ENCODE measurements at regions not wholly inside any gene's neighbourhood (a gene's known extent, or its start where the extent isn't known, plus 50 kb on each side); places are given as distances from the start of the nearest gene placed in this dataset.

DNA sequence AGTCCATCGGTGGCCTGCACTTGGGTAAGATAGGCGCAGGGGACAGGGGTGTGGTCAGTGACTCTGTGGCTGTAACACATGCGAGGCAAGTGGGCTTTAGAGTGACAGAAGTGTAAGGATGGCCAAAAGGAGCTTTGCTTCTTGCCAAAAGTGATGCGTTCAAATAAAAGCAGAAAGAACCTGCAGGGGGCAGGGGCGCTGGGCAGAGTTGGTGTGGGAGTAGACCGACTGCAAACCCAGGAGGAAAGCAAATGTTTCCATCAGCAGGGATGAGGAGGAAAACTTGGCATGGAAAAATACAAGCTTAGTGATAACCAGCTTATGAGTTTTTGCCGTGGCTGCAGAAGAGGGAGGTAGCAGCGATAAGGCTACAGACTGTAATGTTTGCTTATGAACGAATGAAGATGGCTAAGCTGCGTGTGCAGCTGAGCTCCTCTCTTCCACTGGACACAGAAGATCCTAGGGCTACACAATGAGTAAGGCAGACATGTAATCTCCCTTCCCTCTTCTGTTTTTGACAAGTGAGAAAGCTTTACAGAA lies 149.4 kb downstream of the WNT5A start:
- DNase-seq (ENCODE audit: low spot score), result no peak
- in situ Hi-C loops (cut with MboI; ENCODE audit: low sequenced_read_pairs, unreplicated experiment), result no loop called here
- TF ChIP-seq, protein P1, sequence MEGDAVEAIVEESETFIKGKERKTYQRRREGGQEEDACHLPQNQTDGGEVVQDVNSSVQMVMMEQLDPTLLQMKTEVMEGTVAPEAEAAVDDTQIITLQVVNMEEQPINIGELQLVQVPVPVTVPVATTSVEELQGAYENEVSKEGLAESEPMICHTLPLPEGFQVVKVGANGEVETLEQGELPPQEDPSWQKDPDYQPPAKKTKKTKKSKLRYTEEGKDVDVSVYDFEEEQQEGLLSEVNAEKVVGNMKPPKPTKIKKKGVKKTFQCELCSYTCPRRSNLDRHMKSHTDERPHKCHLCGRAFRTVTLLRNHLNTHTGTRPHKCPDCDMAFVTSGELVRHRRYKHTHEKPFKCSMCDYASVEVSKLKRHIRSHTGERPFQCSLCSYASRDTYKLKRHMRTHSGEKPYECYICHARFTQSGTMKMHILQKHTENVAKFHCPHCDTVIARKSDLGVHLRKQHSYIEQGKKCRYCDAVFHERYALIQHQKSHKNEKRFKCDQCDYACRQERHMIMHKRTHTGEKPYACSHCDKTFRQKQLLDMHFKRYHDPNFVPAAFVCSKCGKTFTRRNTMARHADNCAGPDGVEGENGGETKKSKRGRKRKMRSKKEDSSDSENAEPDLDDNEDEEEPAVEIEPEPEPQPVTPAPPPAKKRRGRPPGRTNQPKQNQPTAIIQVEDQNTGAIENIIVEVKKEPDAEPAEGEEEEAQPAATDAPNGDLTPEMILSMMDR (IDR thresholded peaks at IDR 0.05; ENCODE audit: borderline replicate concordance, control extremely low read depth, extremely low read depth, insufficient read depth, missing control alignments), result no peak

GRCh38 chr3:55333923-55334322 lies 153.2 kb downstream of the WNT5A start:
- in situ Hi-C loops (cut with MboI; ENCODE audit: low sequenced_read_pairs, unreplicated experiment), result no loop called here
- TF ChIP-seq, protein P1 (IDR thresholded peaks at IDR 0.05; ENCODE audit: borderline replicate concordance, control extremely low read depth, extremely low read depth, insufficient read depth, missing control alignments), result no peak
- no peak for DNase-seq (ENCODE audit: low spot score)

DNA sequence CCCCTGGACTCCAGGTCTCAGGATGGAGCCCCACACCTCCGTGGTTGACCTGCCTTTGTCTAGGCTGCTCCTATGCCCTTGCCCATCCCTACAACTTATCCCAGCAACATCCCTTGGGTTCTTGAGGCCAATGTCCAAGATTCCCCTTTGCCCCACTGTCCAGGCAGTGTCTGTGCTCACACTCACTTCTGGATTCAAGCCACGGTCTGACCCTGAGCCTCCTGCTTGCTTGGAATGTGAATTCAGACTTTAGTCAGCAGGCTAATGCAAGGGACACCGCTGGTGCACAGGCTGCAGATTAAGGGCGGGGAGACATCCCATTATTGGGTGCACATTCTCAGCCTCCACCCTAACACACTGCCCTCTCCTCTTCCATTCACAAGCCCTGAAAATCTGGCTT lies 154.1 kb downstream of the WNT5A start:
- in situ Hi-C loops (cut with MboI; ENCODE audit: low sequenced_read_pairs, unreplicated experiment), result no loop called here
- TF ChIP-seq, protein P1 (IDR thresholded peaks at IDR 0.05; ENCODE audit: borderline replicate concordance, control extremely low read depth, extremely low read depth, insufficient read depth, missing control alignments), result no peak
- no peak for DNase-seq (ENCODE audit: low spot score)

DNA sequence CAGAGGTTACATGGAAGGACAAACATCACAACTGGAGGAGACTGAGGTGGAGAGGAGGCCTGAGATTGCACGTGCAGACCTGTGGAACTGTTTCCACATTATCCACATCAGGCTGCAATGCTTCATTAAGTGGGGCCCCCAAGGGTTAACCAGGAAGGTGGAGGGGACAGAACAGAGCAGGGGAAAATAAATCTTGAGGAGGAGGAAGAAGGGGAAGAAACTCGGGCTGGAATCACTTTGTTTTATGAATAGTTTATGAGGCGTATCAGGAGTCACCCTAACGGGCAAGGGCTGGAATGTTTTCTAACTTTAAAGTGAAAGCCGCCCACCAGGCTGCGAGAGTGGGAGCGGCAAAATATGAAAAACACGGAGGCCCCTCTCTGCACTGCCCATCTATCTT lies 154.9 kb downstream of the WNT5A start:
- DNase-seq (ENCODE audit: low spot score), result no peak
- in situ Hi-C loops (cut with MboI; ENCODE audit: low sequenced_read_pairs, unreplicated experiment), result no loop called here
- TF ChIP-seq, protein P1 (IDR thresholded peaks at IDR 0.05; ENCODE audit: borderline replicate concordance, control extremely low read depth, extremely low read depth, insufficient read depth, missing control alignments), result no peak

GRCh38 chr3:55331524-55331923 lies 155.6 kb downstream of the WNT5A start:
- TF ChIP-seq, protein P1 (IDR thresholded peaks at IDR 0.05; ENCODE audit: borderline replicate concordance, control extremely low read depth, extremely low read depth, insufficient read depth, missing control alignments), result no peak
- no peak for DNase-seq (ENCODE audit: low spot score)

GRCh38 chr3:55330756-55331155 lies 156.3 kb downstream of the WNT5A start:
- no peak for DNase-seq (ENCODE audit: low spot score)
- in situ Hi-C loops (cut with MboI; ENCODE audit: low sequenced_read_pairs, unreplicated experiment), result no loop called here
- TF ChIP-seq, protein P1 (IDR thresholded peaks at IDR 0.05; ENCODE audit: borderline replicate concordance, control extremely low read depth, extremely low read depth, insufficient read depth, missing control alignments), result no peak

More at GRCh38 chr3:55331524-55331923, 155.6 kb downstream of the WNT5A start:
- in situ Hi-C loops (cut with MboI; ENCODE audit: low sequenced_read_pairs, unreplicated experiment), result no loop called here

All from GM13976 (cell line).